GM19023 (cell line): ENCODE measurements at regions not wholly inside any gene's neighbourhood (a gene's known extent, or its start where the extent isn't known, plus 50 kb on each side); places are given as distances from the start of the nearest gene placed in this dataset.

Experiments
- ATAC-seq: cut with Tn5 transposase; IDR thresholded peaks from one replicate; pipeline ENCODE4 v1.9.1; 2021; ENCODE audit warnings: mild to moderate bottlenecking, moderate library complexity; ENCODE audit not compliant: unreplicated experiment

DNA sequence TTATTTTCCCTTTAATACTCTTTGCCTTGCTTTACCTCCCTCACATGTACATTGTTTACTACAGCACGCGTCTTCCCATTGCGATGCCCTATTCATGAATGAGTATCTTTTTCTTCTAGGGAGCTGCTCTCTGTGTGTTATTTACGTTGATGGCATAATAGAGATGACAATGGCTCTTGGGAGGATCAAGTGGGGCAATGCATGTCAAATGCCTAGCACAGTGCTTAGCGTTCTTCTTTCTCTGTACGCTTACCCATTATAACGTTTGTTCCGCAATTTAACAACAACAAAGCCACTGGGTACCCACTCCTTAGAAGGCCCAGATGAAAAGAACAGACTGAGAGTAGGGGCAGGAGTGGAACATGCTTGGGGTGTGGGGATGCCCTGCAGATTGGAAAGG lies 271.6 kb upstream of the TNRC6C start:
- ATAC-seq, result no peak

DNA sequence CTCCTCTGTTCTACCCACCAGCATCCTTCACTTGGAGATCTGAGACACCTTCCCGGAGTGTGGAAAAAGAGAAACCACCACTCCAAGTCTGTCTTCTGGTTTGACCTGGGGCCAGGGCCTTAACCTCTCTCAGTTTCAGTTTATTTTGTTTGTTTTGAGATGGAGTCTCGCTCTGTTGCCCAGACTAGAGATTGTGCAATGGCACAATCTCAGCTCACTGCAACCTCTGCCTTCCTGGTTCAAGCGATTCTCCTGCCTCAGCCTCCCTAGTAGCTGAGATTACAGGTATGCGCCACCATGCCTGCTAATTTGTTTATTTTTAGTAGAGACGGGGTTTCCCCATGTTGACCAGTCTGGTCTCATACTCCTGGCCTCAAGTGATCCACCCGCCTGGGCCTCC lies 271.1 kb upstream of the TNRC6C start:
- no peak for ATAC-seq

DNA sequence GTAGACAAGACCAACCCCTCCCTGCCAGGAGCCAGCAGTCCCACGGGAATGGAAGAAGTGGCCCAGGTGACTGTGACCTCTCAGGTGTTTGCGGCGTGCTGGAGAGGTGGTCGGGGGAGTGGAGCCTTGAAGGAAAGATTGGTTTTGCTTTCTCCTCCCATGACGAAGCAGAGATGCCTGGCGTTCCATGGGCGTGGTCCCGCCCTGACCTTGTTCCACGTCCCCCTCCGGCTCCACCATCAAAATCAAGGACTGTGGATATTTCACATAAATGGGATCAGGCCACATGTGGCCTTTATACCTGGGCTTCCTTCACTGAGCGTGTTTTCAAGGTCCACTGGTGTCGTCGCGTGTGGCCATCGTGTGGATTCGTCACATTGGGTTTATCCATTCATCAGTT lies 270.6 kb upstream of the TNRC6C start:
- ATAC-seq, result no peak

DNA sequence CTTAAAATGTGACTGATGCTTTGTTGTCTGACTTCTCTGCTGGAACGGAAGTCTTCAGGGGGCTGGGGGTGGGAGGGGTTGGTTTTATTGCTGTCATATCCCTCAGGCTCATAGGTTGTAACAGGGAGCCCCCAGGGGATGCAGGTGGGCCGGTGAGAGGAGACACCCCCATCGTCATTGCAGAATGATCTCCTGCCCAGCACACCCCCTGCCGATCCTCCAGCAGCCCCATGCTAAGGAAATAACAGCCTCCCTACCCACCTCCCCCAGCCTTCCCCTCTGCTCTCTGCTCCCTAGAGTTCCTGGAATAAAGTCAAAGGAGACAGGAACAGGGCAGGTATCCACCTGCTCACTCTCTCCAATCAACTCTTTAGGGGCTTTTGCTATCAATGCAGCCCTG lies 270.1 kb upstream of the TNRC6C start:
- ATAC-seq, result no peak

DNA sequence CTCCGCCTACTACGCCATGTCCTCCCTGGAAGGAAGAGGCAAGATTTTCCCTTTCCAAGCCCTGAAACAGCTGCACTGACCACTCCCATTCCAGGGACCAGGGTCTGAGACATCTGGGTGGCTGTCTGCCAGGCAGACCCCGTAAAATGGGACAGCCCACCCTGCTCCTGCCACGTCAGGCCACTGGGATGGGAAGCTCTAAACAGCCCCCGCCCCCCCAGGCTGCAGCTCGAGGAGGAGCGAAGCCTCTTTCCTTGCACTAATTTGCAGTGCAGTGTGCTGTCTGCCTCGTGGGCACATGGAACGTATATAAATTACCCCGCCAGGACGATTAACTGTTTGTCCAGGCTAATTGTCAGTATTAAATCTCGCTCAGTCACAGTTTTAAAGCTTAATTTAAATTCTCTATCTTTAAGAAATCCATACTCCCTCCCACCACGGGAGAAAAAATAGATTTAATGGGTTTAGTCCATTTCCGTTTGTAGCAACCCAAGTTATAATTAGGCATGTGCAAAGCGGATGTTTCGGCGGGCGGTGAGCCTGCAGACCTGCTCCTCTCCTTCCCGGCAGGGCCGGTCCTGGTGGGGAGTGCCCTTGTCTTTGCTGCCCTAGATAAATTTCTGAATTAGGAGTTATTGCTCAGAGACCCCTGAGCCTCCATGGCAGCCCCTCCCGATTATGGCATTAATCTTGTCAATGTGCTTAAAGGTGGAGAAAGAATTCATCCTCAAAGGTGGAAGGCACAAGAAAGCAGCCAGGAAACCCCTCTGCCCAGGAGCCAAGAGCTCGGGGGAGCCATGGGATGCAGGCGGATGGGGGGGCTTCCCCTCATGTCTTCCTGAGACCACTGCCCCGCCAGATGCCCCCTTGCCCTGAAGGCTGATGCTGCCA lies 268.0 kb upstream of the TNRC6C start:
- no peak for ATAC-seq

DNA sequence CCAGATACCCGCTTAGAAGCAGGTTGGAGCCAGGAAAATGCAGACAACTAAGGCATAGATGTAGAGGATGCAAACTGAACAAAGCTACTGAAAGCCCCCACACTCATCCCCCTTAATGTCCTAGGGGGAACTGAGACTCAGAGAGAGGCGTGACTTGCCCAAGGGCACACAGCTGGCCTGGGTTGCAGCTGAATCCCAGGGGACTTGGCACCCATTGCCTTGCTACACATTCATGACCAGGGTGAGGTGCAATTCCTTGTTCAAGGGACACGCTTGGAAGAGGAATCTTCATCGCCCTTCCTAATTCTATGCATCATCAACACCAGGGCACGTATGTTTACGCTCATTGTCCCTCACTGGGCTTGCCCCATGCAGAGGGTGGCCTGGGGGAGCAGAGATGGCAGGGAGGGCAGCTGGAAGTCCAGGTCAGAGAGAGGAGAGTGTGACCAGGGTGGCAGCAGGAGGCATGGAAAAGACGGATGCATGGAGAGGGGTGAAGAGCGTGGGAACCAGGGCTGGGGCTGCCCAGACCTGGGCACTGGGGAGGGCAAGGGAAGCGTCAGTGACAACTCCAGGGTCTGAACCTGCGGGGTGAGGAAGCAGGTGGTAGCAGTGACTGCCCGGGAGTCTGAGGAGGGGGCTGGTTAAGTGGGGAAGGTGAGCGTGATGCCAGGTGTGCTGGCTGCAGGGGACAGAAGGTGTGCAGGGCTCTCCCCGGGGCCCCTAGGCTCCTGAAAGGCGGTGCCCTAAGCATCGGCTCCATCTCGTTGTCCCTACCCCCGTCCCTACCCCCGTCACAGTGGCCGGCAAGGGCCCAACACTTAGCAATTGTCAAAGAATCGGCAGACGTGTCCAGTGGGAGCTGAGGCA lies 267.1 kb upstream of the TNRC6C start:
- ATAC-seq, result no peak

DNA sequence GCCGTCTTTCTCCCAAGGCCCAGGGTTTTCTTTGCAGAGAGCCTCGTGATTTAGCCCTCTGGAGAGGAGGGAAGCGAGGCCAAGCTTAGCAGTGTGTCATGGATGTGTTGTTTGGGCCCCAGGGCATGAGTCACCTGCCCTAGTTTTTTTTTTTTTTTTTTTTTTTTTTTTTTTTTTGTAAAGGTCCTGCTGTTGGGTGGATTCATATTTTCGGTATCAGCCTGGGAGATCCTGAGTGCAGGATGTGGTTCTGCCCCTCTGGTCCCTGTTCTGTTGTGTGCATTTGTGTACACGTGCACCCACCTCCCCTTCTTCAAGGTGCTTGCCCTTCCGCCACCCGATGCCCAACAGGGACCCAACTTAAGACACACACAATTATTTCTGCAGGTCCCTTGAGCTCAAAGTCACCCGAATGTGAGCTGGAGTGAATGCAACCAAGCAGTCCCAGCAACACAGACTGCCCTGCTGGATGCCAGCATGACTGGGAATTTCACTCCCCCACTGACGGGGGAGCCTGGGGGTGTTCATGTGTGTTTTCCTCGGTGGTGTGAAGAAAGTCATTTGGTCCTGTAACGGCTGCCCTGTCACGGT lies 265.8 kb upstream of the TNRC6C start:
- ATAC-seq, result no peak

DNA sequence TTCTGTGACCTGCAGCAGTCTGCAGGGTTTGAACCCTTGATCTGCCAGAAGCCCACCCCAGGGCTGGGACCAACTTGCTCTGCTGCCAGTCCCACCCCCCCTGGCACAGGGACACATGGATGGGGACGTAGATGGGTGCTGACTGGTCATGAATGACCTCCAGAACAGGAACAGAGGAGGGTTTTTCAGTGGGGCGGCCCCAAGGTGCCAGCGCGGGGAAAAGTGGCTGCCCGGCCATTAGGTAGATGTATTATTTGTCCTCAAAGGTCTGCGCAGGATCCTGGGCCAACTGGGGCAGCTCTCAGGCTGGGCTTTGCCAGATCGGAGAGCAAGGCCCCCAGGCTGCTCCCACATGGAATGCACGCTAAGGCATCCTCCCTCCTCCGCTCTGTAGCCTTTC lies 265.2 kb upstream of the TNRC6C start:
- no peak for ATAC-seq

DNA sequence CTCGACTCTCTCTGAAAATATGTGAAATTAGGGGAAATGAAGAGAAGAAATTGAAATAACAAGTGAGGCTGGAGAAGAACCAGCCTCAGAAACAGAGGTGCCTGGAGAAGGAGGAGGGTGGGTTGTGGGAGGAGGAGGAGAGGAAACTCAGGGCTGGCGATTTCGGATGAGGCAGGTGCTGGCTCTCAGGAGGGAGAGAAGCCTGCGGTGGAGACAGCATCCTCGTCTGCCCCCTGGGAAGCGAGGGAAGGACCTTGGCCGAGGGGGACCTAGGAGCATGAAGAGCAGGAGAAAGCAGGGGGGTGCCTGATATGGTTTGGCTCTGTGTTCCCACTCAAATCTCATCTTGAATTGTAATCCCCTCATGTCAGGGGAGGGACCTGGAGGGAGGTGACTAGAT lies 264.7 kb upstream of the TNRC6C start:
- no peak for ATAC-seq

DNA sequence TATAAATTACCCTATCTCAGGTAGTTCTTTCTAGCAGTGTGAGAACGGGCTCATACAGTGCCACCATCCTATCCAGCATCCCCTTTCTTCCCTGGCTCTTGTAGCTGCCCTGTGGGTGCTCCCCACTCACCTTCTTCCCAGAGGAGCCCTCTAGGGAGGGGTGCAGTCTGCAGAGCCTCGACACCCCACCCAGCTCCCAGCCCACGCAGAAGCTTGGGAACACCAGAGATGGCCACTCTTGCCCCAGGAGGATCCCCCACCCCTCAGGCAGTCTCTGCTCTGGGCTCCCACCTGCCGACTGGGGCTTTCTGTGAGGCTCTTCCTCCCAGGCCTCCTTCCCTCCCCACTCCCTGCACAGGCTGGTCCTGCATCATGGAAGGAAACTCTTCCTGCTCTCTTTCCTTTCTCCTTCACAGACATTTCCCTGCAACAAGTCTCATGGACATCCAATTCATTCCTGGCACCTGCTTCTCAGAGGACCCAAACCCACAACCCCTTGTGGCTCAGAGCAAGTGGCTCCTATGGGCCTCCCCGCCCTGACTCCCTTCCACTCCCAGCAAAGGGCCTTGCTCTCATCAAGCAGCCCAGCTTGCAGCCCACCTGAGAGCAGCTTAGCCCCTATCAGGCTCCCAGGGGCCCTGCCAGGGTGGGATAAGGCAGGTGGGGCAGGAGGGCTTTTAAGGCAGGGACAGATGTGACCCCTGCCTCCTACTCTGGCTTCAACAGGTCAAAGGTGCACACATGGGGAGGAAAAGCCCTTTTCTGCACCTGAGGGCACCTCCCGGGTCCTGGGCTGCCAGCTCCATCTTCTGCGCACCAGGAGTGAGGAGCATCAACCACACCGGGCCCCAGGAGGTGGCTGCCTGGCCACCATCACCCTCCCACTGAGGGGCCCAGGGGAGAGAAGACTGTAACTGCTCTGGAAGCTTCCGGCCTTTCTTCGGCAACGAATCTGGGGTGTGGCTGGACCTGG lies 263.8 kb upstream of the TNRC6C start:
- no peak for ATAC-seq

DNA sequence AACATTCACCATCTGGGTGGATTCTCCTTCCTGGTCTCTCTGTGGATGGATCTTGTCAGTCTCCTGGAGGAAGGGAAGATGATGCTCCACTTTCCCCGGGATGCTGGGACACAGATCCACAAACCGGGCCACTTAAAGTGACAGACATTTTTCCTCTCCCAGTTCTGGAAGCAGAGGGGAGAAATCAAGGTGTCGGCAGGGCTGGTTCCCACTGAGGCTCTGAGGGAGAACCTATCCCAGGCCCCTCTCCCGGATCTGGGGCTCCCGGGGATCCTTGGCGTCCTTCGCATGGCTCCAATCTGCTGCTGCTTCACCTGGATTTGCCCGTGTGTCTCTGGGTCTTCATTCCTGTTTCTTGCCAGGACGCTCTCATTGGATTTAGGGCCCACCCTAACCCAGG lies 263.1 kb upstream of the TNRC6C start:
- ATAC-seq, result no peak

DNA sequence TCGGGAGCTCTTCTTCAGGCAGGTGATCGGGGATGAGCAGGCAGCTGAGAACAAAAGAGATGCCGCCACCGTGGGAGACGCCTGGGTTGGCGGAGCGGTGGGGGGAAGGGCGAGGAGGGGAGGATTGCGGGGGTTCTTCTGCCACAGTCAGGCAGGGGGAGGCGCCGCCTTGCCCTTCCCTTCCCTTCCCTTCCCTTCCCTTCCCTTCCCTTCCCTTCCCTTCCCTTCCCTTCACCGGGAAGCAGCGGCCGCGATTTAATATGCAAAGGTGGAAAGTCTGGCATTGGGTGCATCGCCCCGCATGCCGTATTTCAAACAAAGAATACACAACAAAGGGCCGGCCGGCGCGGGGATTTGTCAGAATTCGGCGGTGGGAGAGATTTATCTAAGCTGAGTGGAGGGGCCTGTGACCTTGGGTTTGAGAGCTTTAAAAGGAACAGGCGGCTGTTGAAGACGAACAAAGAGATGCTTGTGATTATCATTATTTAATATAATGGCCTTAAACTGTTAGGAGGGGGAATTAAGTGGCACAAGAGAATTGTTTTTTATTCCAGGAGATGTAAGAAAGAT lies 262.3 kb upstream of the TNRC6C start:
- no peak for ATAC-seq

DNA sequence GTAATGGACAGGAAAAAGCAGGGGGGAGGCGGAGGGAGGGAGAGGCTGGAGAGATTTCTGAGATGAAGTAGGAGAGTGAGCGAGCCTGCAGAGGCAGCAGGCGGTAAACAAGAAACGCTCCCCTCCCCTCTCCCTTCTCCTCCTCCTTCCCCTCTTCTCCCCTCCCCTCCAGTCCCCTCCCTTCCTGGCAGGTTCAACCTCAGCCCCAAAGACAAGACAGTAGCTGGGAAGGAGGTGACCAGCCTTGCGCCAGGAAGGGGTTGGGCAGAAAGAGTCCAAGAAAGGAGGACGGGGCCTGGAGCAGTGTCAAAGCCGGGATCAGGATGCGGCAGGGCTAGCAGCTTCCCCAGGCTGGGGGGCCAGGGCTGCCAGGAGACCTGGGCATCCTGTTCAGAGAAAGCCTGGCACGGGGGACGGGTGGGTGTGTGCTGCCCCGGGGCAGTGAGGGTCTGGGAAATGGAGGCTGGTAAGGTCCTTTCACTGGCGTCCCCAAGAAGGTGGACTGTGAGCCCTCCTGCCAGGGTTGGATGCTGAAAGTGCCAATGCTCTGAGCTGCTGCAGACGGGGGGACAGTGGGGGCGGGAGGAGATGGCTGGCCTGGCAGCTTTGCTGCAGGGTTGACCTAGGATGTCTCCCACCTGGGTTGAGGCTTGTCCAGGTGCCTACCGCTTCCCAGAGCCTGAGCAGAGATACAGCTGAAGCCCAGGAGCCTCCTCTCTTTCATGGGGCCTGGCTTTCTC lies 261.6 kb upstream of the TNRC6C start:
- no peak for ATAC-seq

DNA sequence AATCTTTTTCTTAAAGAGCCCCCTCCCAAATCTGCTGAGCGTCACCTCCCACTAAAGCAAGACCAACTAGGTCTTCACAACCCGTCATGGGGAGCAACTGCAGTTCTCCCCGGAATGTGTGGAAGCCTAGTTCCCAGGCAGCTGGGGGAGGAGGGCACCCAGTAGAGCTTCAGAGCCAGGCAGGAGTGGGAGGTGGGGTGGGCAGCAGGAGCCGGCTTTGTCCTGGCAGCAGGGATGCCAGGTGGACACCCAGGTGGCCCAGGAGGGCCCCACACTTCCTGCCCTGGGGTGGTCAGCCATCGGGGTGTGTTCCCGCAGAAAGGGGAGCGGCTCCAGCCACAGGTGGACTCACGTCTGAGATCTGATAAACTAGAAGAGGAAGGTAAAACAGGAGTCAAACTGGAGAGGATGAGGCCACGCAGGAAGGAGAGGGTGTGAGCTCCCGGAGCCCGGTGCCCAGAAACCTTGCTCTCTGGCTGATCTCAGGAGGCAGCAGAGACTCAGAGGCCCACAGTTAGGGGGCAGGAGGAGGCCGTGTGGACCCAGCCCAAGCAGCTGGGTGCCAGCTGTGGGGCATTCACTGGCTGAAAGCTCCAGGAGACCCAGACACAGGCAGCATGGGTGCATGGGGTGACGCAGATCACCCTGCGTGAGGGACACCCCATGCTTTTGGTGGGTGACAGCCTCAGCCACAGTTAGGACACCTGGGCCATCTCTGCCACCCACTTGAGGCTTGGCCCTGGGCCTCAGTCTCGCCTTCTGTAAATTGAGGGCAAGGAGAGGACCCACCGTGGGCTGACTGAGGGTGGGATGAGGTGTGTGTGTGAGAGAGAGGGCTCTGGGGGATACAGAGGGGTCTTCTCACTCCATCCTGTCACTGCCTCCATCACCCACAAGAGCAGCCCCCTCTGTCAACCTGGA lies 260.8 kb upstream of the TNRC6C start:
- ATAC-seq, result no peak

DNA sequence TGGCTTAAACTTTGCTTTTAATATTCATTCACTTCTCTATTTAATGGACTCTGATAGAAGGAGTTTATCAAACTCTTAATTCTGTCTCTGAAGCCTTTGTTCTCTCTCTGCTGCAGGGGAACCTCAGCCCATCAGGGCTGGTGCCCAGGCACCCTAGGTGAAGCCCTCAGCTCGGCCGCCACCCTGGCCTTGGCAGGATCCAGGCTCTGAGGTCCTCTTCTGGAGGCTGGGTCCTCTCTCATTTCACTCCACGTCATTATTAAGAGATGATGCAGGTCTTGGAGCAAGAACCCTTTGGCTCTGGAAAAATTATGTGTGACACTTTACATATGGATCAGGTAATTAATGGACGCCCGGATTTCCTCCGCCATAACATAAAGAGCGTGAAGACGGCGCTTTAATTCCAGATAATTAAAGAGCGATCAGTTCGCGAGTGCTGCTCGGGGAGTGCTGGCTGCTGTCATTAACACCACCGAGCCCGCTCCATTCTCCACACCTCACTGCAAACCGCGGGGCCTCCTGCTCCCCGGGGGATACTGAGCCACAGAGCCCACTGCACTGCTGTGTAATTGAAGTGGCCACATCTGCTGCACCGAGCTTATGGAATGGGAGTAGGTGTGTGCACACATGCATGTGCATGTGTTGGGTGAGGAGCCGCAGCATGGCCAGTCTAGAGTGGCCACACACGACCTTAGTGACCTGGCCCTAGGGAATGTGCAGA lies 259.4 kb upstream of the TNRC6C start:
- ATAC-seq, result no peak

DNA sequence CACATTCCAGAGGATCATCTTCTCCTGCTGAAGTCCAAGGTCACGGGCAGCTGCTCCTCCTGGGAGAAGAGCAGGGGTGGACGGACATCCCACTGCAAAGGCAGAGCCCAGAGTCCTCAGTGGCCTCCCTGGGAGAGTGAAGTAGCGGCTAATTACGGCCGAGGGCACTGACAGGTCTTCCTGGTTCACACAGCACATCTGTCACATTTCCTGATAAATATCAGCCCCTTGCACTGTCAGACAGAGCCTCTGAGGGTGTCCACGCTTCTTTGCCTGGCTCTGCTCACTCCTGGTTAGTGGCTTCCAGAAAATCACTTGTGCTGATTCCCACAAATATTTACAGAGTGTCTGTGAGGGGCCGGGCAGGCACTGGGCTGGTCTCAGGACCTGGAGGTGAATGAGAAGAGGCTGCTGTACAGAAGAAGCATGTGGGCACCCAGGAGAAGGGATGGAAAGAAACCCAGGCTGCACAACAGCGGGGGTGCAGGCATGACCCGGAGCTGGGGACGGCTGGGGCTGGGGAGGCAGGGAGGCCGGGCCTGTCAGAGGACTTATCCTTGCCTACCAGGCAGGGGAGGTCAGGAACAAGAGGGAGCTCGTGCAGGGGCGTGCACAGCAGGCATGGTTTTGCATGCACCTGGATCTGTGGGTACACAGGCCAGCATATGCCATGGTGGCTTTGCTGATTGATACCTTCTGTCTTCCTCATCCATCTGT lies 258.2 kb upstream of the TNRC6C start:
- no peak for ATAC-seq

DNA sequence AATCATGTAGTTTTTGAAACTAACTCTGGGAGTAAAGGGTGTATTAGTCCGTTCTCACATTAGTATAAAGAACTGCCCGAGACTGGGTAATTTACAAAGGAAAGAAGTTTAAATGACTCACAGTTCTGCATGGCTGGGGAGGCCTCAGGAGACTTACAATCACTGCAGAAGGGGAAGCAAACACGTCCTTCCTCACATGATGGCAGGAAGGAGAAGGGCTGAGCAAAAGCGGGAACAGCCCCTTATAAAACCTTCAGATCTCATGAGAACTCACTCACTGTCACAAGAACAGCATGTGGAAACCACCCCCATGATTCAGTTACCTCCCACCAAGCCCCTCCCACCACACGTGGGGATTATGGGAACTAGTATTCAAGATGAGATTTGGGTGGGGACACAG lies 256.5 kb upstream of the TNRC6C start:
- no peak for ATAC-seq
